ENCODE measurements at regions not wholly inside any gene's neighbourhood (a gene's known extent, or its start where the extent isn't known, plus 50 kb on each side); places are given as distances from the start of the nearest gene placed in this dataset.

DNA sequence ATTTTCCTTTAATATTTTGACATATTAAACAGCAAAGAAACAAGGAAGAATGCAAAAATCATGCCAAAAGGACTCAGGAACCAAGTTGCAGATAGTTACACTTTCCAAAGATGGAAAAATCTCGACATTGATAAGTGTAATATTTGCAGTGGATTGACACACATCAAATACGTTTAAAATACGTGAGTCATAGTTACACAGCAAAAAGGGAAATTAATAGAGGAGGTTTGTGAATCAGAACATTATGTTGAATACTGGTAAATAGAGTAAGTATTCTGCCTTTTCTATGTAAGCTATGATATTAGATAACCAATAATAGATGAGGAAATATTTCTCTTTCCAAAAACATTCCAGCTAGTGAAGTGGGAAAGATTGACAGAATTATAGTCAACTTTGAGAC, 1761.3 kb upstream of the IGFBP7 start:
- POLR2A ChIA-PET = no interaction called here
- H3K4me3 ChIP-seq (replicated peaks in 1 of 3; ENCODE audit: insufficient read depth in 1 of 3, low read depth in 2 of 3, low read length in 3 of 3) = no peak overlapping the region; a peak in 1 of 6 replicates
- H3K27ac ChIP-seq (ENCODE audit: extremely low read length, insufficient read depth, low read length) = no peak overlapping the region
- no peak overlapping the region for H3K4me2 ChIP-seq (ENCODE audit: low read depth, low read length)
- no TSS peak for BruUV-seq (replicated peaks)
- peaks cover 61% of the 10 kb centered on the region for H3K9me3 ChIP-seq (ENCODE audit: low read length)
- no peaks in the 10 kb centered on the region for H3K27me3 ChIP-seq (ENCODE audit: control insufficient read depth in 1 of 2, insufficient read depth in 2 of 2, low read length in 2 of 2)
- no peak for TF ChIP-seq REPIN1 (CRISPR knock-in tag; IDR thresholded peaks at IDR 0.05; ENCODE audit: borderline replicate concordance, low read depth)
- TF ChIP-seq BRD4 (CRISPR knock-in tag; IDR thresholded peaks at IDR 0.05) = no peak
- TF ChIP-seq ZBTB38 (CRISPR knock-in tag; IDR thresholded peaks at IDR 0.05) = no peak
- TF ChIP-seq ETV6 (CRISPR knock-in tag; conservative IDR thresholded peaks at IDR 0.05) = no peak
- TF ChIP-seq ZNF589 (CRISPR knock-in tag; conservative IDR thresholded peaks at IDR 0.05) = no peak
- no peak for TF ChIP-seq EED (CRISPR knock-in tag; IDR thresholded peaks at IDR 0.05)
- no peak for TF ChIP-seq ZNF235 (CRISPR knock-in tag; IDR thresholded peaks at IDR 0.05; ENCODE audit: borderline replicate concordance)
- no peak for TF ChIP-seq PAWR (CRISPR knock-in tag; IDR thresholded peaks at IDR 0.05; ENCODE audit: borderline replicate concordance)
- TF ChIP-seq, protein P1, sequence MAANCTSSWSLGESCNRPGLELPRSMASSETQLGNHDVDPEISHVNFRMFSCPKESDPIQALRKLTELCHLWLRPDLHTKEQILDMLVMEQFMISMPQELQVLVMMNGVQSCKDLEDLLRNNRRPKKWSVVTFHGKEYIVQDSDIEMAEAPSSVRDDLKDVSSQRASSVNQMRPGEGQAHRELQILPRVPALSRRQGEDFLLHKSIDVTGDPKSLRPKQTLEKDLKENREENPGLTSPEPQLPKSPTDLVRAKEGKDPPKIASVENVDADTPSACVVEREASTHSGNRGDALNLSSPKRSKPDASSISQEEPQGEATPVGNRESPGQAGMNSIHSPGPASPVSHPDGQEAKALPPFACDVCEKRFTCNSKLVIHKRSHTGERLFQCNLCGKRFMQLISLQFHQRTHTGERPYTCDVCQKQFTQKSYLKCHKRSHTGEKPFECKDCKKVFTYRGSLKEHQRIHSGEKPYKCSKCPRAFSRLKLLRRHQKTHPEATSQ (CRISPR knock-in tag; IDR thresholded peaks at IDR 0.05; ENCODE audit: borderline replicate concordance) = no peak
- H3K79me2 ChIP-seq (ENCODE audit: insufficient read depth, low read length) = no peaks in the 10 kb centered on the region
- ATAC-seq (no peak), FAIRE-seq (no peak), DNase-seq (ENCODE audit: low spot score) (no peak)
- H3K36me3 ChIP-seq (replicated peaks in 1 of 2; ENCODE audit: control insufficient read depth in 1 of 2, insufficient read depth in 2 of 2, low read length in 2 of 2) = no peaks in the 10 kb centered on the region
- in situ Hi-C loops (cut with HindIII; ENCODE audit: extremely low pct_ligation_motif_present, low pct_unique_long_range_greater_than_20kb) (no loop called here), intact Hi-C loops (cut with micrococcal nuclease; ENCODE audit: unreplicated experiment) (no loop called here)
- no peaks in the 10 kb centered on the region for H3K4me1 ChIP-seq (ENCODE audit: insufficient read depth, low read length)
- CTCF ChIA-PET (ENCODE audit: low intra/inter-chr PET ratio, low total read pairs) = no interaction called here
- no peak overlapping the region for H3K9ac ChIP-seq (ENCODE audit: insufficient read depth, low read depth, low read length)
- 2% methylated on average over 3 of the region's 3 CpGs for WGBS (ENCODE audit: low lambda C conversion rate)
- H2AFZ ChIP-seq (ENCODE audit: low read length) = no peak overlapping the region
- no peaks in the 10 kb centered on the region for H4K20me1 ChIP-seq (ENCODE audit: insufficient read depth, low read length)

DNA sequence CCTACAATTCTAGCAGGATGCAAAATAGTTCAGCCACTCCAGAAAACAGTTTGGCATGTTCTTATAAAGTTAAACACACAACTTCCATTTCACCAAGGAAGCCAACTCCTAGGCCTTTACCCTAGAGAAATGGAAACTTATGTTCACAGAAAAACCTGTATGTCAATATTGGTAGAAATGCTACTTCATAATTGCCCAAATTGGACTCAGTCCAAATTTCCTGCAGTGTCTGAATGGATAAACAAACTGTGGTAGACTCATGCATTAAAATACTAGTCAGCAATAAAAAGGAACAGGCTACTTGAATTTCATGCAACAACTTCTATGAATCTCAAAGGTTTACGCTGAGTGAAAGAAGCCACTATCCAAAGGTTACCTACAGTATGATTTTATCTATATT, 1738.8 kb upstream of the IGFBP7 start:
- BruUV-seq (replicated peaks) = no TSS peak
- no peaks in the 10 kb centered on the region for H3K27me3 ChIP-seq (ENCODE audit: control insufficient read depth in 1 of 2, insufficient read depth in 2 of 2, low read length in 2 of 2)
- in situ Hi-C loops (cut with HindIII; ENCODE audit: extremely low pct_ligation_motif_present, low pct_unique_long_range_greater_than_20kb) (no loop called here), intact Hi-C loops (cut with micrococcal nuclease; ENCODE audit: unreplicated experiment) (no loop called here)
- WGBS (ENCODE audit: low lambda C conversion rate) = 8% methylated on average over 1 of the region's 1 CpG
- H3K79me2 ChIP-seq (ENCODE audit: insufficient read depth, low read length) = no peaks in the 10 kb centered on the region
- H3K4me2 ChIP-seq (ENCODE audit: low read depth, low read length) = no peak overlapping the region
- no peaks in the 10 kb centered on the region for H4K20me1 ChIP-seq (ENCODE audit: insufficient read depth, low read length)
- CTCF ChIA-PET (ENCODE audit: low intra/inter-chr PET ratio, low total read pairs) = no interaction called here
- no peak overlapping the region for H3K9ac ChIP-seq (ENCODE audit: insufficient read depth, low read depth, low read length)
- DNase-seq (ENCODE audit: low spot score) (no peak), ATAC-seq (no peak), FAIRE-seq (no peak)
- H2AFZ ChIP-seq (ENCODE audit: low read length) = no peak overlapping the region
- no peaks in the 10 kb centered on the region for H3K36me3 ChIP-seq (replicated peaks in 1 of 2; ENCODE audit: control insufficient read depth in 1 of 2, insufficient read depth in 2 of 2, low read length in 2 of 2)
- no peak overlapping the region for H3K27ac ChIP-seq (ENCODE audit: extremely low read length, insufficient read depth, low read length)
- POLR2A ChIA-PET = no interaction called here
- H3K9me3 ChIP-seq (ENCODE audit: low read length) = peaks cover 51% of the 10 kb centered on the region
- no peaks in the 10 kb centered on the region for H3K4me1 ChIP-seq (ENCODE audit: insufficient read depth, low read length)
- H3K4me3 ChIP-seq (replicated peaks in 1 of 3; ENCODE audit: insufficient read depth in 1 of 3, low read depth in 2 of 3, low read length in 3 of 3) = no peak overlapping the region
- TF ChIP-seq KDM5B (CRISPR knock-in tag; IDR thresholded peaks at IDR 0.05; ENCODE audit: borderline replicate concordance) (no peak), MAFK (conservative IDR thresholded peaks at IDR 0.05 in 1 of 2, IDR thresholded peaks at IDR 0.05 in 1 of 2; ENCODE audit: low read length in 2 of 2) (peak in 1 of 2 experiments; percentile 46; a peak in 2 of 4 replicates), ZNF446 (CRISPR knock-in tag; IDR thresholded peaks at IDR 0.05) (no peak), MAFF (IDR thresholded peaks at IDR 0.05; ENCODE audit: low read depth, low read length) (0 out of 2 replicates have a peak, but pooled peaks have one; percentile 14)
- TF ChIP-seq, protein P2, sequence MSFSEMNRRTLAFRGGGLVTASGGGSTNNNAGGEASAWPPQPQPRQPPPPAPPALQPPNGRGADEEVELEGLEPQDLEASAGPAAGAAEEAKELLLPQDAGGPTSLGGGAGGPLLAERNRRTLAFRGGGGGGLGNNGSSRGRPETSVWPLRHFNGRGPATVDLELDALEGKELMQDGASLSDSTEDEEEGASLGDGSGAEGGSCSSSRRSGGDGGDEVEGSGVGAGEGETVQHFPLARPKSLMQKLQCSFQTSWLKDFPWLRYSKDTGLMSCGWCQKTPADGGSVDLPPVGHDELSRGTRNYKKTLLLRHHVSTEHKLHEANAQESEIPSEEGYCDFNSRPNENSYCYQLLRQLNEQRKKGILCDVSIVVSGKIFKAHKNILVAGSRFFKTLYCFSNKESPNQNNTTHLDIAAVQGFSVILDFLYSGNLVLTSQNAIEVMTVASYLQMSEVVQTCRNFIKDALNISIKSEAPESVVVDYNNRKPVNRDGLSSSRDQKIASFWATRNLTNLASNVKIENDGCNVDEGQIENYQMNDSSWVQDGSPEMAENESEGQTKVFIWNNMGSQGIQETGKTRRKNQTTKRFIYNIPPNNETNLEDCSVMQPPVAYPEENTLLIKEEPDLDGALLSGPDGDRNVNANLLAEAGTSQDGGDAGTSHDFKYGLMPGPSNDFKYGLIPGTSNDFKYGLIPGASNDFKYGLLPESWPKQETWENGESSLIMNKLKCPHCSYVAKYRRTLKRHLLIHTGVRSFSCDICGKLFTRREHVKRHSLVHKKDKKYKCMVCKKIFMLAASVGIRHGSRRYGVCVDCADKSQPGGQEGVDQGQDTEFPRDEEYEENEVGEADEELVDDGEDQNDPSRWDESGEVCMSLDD (CRISPR knock-in tag; IDR thresholded peaks at IDR 0.05; ENCODE audit: borderline replicate concordance) = no peak

Measured in HepG2 (cell line).